ENCODE measurements at regions not wholly inside any gene's neighbourhood (a gene's known extent, or its start where the extent isn't known, plus 50 kb on each side); places are given as distances from the start of the nearest gene placed in this dataset.

DNA sequence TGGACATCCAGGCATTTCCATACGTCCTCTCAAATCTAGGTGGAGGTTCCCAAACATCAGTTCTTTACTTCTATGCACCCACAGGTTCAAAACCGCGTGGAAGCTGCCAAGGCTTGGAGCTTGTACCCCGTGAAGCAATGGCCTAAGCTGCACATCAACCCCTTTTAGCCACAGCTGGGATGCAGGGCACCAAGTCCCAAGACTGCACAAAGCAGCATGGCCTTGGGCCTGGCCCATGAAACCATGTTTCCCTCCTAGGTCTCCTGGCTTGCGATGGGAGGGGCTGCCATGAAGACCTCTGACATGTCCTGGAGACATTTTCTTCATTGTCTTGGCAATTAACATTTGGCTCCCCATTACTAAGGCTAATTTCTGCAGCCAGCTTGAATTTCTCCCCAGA, 88.9 kb upstream of the CBLN4 start:
- H3K79me2 ChIP-seq (ENCODE audit: insufficient read depth, low read length): no peaks in the 10 kb centered on the region
- no peak overlapping the region for H3K9ac ChIP-seq (ENCODE audit: extremely low read depth, insufficient read length, low read length)
- no peaks in the 10 kb centered on the region for H3K79me1 ChIP-seq (ENCODE audit: insufficient read depth, low read depth, low read length, poor library complexity, severe bottlenecking)
- H3K9me3 Mint-ChIP-seq: peaks cover 87 to 94% of the 10 kb centered on the region in 2 experiments
- H3K18ac ChIP-seq (ENCODE audit: insufficient read length, low read depth, low read length): no peak overlapping the region
- no peak overlapping the region for H4K91ac ChIP-seq (ENCODE audit: insufficient read length, low read depth, low read length)
- H3K4me2 ChIP-seq (ENCODE audit: insufficient read depth, insufficient read length, low read length): no peak overlapping the region
- no peak overlapping the region for H2BK120ac ChIP-seq (ENCODE audit: low read depth, low read length, poor library complexity, severe bottlenecking)
- no peak overlapping the region for H4K8ac ChIP-seq (replicated peaks; ENCODE audit: insufficient read length, low read depth, low read length)
- H2BK20ac ChIP-seq (ENCODE audit: low read depth, low read length, poor library complexity, severe bottlenecking): no peak overlapping the region
- WGBS (ENCODE audit: extremely low coverage, insufficient read length, low lambda C conversion rate): no CpG with 5 or more reads among the region's 5 CpGs
- H2BK12ac ChIP-seq (ENCODE audit: insufficient read length, low read depth, low read length): no peak overlapping the region
- no peaks in the 10 kb centered on the region; the same call in 1 of the 2 replicates for H3K27me3 Mint-ChIP-seq (ENCODE audit: low read depth)
- no peaks in the 10 kb centered on the region for H3K4me1 ChIP-seq (ENCODE audit: insufficient read depth, low read length)
- peaks cover 7 to 33% (median 7%) of the 10 kb centered on the region in 3 experiments; a peak in 6 of 7 replicates for H3K36me3 Mint-ChIP-seq (ENCODE audit: insufficient read depth in 1 of 3, low read depth in 3 of 3)
- H2BK15ac ChIP-seq (ENCODE audit: low read depth, low read length): no peak overlapping the region
- no peak for DNase-seq
- H3K9me3 ChIP-seq (ENCODE audit: control insufficient read depth, low read depth, low read length): peaks cover 84% of the 10 kb centered on the region
- H3K23me2 ChIP-seq (ENCODE audit: insufficient read length, low read depth, low read length, poor library complexity, severe bottlenecking): no peaks in the 10 kb centered on the region
- H3K4ac ChIP-seq (ENCODE audit: low read depth, low read length): no peak overlapping the region
- H2AFZ ChIP-seq (ENCODE audit: low read length): no peak overlapping the region
- no peak for TF ChIP-seq CTCF (conservative IDR thresholded peaks at IDR 0.05)
- H4K5ac ChIP-seq (ENCODE audit: insufficient read length, low read depth, low read length): no peak overlapping the region
- H3K27me3 ChIP-seq (ENCODE audit: insufficient read depth, low read length): no peaks in the 10 kb centered on the region
- no peaks in the 10 kb centered on the region for H4K20me1 ChIP-seq (ENCODE audit: control insufficient read depth, insufficient read depth, insufficient read length)
- H3K27ac Mint-ChIP-seq: no peak overlapping the region
- H3K56ac ChIP-seq (ENCODE audit: insufficient read length, low read depth, low read length): no peak overlapping the region
- no peak overlapping the region for H2AK5ac ChIP-seq (ENCODE audit: insufficient read length, low read length)
- no peak overlapping the region for H3K14ac ChIP-seq (ENCODE audit: insufficient read depth, low read length)
- no peak overlapping the region for H3K23ac ChIP-seq (ENCODE audit: insufficient read length, low read depth, low read length)
- no peak overlapping the region for H3K4me3 Mint-ChIP-seq
- H3K27ac ChIP-seq (ENCODE audit: insufficient read length, low read depth, low read length): no peak overlapping the region
- no peak overlapping the region for H2BK5ac ChIP-seq (ENCODE audit: insufficient read length, low read length)
- H3K4me1 Mint-ChIP-seq: no peaks in the 10 kb centered on the region
- no peak overlapping the region for H3T11ph ChIP-seq (ENCODE audit: low read length)

Measured in H9 (cell line).